ENCODE measurements at regions not wholly inside any gene's neighbourhood (a gene's known extent, or its start where the extent isn't known, plus 50 kb on each side); places are given as distances from the start of the nearest gene placed in this dataset.

DNA sequence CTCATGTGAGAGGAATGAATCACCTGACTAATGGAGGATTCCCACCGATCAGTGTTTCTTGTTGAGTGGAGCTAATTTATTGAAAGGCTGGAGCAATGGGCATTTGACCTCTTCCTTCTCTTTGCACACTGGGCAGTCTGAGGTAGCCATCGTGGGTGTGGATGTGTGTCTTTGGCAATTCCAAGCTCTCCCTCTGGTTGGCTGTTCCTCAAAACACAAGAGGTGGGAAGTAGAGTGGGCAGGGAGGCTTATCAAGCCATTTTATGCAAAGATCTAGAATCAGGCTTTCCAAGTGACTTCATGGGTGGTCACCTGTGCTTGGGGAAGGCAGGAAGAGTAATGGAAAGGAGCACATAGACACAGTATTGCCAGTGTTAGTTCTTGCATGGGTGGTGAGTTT lies 154.8 kb downstream of the INSIG2 start:
- TF ChIP-seq, protein P1, sequence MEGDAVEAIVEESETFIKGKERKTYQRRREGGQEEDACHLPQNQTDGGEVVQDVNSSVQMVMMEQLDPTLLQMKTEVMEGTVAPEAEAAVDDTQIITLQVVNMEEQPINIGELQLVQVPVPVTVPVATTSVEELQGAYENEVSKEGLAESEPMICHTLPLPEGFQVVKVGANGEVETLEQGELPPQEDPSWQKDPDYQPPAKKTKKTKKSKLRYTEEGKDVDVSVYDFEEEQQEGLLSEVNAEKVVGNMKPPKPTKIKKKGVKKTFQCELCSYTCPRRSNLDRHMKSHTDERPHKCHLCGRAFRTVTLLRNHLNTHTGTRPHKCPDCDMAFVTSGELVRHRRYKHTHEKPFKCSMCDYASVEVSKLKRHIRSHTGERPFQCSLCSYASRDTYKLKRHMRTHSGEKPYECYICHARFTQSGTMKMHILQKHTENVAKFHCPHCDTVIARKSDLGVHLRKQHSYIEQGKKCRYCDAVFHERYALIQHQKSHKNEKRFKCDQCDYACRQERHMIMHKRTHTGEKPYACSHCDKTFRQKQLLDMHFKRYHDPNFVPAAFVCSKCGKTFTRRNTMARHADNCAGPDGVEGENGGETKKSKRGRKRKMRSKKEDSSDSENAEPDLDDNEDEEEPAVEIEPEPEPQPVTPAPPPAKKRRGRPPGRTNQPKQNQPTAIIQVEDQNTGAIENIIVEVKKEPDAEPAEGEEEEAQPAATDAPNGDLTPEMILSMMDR (IDR thresholded peaks at IDR 0.05; ENCODE audit: low read length), result no peak
- no peak for TF ChIP-seq EZH2 (IDR thresholded peaks at IDR 0.05; ENCODE audit: borderline replicate concordance, low read length)
